COLO829 (cell line): ENCODE measurements at regions not wholly inside any gene's neighbourhood (a gene's known extent, or its start where the extent isn't known, plus 50 kb on each side); places are given as distances from the start of the nearest gene placed in this dataset.

Source experiments
- DNase-seq: peaks from one replicate; pipeline ENCODE4 v3.0.0; 2012; ENCODE audit warnings: low spot score

DNA sequence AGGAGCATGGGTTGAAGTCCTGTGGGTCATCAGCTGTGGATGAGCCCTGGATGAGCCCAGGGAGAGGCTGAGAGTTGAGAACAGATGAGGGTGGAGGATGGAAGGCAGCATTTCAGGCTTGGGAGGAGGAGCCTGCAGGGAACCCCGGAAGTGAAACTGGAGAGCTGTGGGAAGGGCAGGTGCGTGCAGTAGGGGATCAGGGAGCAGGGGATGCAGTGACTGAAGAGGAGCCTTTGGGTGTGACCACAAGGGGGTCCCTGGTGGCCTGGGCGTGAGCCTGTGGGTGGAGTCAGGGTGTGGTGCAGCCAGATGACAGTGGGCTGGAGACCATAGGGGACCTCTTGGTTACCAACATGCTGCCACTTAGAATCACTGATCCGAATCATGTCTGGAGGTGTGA lies 115.5 kb downstream of the PAPOLA start:
- DNase-seq, result no peak

GRCh38 chr14:96622926-96623325 lies 120.7 kb downstream of the PAPOLA start:
- DNase-seq, result no peak

GRCh38 chr14:96623676-96624484 lies 121.7 kb downstream of the PAPOLA start:
- DNase-seq, result no peak

- no peak for DNase-seq
Observed at GRCh38 chr14:96624661-96625425, 122.7 kb downstream of the PAPOLA start.

- DNase-seq, result no peak
Observed at GRCh38 chr14:96625426-96625985, 123.3 kb downstream of the PAPOLA start.

DNA sequence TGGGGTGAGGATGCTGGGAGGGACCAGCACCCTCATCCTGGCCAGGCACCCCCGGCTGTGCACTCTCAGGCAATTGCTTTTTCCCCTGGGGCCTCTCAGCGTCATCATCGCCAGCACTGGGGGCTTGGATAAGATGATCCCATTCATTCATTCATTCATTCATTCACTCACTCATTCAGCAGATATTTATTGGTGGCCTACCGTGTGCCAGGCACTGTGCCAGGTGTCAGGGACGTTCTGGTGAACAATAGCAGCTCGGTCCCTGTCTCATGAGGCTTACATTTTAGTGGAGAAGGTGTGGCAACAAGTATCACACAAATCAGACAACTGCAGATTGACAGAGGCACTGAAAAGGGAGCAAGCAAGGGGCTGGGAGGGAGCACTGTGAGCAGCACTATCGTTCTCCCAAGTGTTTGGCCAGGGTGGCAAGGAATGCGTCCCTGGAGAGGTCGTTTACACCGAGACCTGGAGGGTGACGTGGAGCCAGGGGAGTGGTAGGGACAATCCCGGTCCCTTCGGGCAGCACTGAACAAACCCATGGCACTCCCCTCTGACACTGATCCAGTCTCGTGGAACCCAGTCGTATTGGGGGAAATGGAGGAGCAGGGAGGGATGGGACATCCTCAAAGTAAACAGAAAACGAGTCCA lies 124.1 kb downstream of the PAPOLA start:
- no peak for DNase-seq

DNA sequence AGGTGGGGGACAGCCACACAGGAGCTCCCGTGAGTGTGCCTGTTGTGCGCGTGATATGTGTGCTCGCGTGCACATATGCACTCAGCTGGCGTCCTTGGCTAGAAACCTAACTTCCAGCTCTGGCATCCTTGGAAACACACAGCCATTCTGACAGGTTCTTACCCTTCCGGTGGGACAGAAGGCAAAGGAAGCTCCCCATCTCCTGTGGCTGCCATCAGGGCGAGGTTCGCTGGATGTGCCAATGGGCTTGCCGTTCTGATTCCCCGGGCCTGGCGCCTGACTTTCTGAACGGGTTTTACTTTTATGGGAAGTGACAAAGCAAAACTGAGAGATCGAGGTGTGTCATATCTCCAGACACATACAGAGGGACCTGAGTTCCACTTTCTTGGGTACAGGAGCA lies 124.7 kb downstream of the PAPOLA start:
- DNase-seq, result no peak

- DNase-seq, result no peak
Observed at GRCh38 chr14:96627386-96627785, 125.2 kb downstream of the PAPOLA start.

- DNase-seq, result no peak
Observed at GRCh38 chr14:96627811-96628775, 125.9 kb downstream of the PAPOLA start.

DNA sequence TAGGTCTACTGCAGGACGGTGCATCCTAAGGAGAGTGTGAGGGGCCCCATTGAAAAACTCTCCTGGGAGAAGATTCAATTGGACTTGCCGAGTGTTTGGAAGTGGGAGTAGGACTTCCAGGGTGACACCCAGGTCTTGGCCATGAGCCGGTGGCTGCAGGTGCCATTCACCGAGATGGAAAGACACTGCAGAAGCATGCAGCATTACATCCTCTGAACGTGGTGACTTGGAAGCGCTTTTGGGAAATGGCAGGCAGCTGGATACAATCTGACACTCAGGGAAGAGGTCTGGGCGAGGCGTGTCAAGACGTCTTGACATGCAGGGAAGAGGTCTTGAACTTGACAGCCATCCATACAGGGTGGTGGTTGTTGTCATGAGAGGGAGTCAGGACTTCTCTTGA lies 126.9 kb downstream of the PAPOLA start:
- no peak for DNase-seq

GRCh38 chr14:96629558-96630222 lies 127.5 kb downstream of the PAPOLA start:
- no peak for DNase-seq

GRCh38 chr14:96630281-96630680 lies 128.1 kb downstream of the PAPOLA start:
- no peak for DNase-seq

GRCh38 chr14:96631030-96631429 lies 128.8 kb downstream of the PAPOLA start:
- DNase-seq, result no peak

- DNase-seq, result no peak
Observed at GRCh38 chr14:96631621-96632362, 129.6 kb downstream of the PAPOLA start.

DNA sequence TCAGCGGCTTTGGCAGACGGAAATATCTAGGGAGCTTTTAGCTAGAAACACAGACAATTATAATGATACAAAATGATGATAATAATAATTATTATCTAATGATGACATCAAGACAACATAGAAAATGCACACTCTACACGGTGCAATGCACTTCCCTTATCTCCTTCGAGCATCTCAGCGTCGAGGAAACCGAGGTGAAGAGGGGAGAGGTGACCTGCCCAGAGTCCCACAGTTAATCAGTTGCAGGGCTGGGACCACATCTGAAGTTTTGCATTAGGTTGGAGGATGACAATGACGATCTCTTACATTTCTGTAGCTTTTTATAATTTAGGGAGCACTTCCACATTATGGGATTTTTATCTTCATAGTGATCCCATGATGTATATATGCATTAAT lies 130.2 kb downstream of the PAPOLA start:
- no peak for DNase-seq

- DNase-seq, result no peak
Observed at GRCh38 chr14:96633096-96633495, 130.9 kb downstream of the PAPOLA start.

GRCh38 chr14:96634481-96634880 lies 132.3 kb downstream of the PAPOLA start:
- DNase-seq, result no peak

DNA sequence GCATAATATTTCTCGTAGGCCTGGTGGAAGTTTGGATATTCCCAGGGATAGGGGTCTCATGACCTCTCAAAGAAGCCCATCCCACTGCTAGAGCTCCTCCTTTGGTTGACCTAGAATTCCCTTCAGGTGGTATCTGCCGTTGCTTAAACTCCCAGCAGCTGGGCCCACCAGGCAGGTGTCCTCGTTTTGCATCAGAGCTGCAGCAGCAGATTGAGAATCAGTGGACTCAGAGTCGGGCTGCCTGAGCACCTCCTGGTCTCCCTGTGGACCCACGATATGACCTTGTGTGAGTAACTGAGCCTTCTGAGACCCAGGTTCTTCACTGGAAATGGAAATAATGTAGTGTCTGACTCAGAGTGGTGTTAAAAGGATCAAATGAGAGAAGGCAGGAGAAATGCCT lies 132.7 kb downstream of the PAPOLA start:
- no peak for DNase-seq

- DNase-seq, result no peak
Observed at GRCh38 chr14:96635850-96636249, 133.7 kb downstream of the PAPOLA start.

DNA sequence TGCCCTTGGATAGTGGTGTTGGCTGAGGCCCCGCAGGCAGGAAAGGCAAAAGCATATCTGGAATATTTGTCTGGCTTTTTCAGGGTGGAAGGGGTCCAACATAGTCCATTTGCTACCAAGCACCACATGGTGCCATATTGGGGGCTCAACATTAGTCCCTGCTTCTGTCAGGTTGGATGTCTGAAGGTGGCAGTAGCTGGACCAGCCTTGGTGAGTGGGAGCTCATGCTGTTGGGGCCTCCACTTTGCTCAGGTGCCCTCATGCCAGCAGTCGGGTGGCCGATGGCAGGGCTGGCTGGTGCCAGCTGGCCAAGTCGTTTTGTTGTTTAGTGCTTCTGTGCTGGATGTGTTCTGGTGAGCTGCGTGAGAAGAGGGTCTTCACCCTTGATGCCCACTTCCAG lies 135.3 kb downstream of the PAPOLA start:
- DNase-seq, result no peak
